SW480 (cell line): ENCODE measurements at regions not wholly inside any gene's neighbourhood (a gene's known extent, or its start where the extent isn't known, plus 50 kb on each side); places are given as distances from the start of the nearest gene placed in this dataset.
"Not testable (repeated sequence)": the region's sequence is repeated elsewhere in the genome, so short reads cannot be mapped to it uniquely, and the experiment has no call there.

Experiments used
- DNase-seq: peaks from one replicate; pipeline ENCODE4 v3.0.0-alpha.2; 2016; ENCODE audit warnings: low spot score

DNA sequence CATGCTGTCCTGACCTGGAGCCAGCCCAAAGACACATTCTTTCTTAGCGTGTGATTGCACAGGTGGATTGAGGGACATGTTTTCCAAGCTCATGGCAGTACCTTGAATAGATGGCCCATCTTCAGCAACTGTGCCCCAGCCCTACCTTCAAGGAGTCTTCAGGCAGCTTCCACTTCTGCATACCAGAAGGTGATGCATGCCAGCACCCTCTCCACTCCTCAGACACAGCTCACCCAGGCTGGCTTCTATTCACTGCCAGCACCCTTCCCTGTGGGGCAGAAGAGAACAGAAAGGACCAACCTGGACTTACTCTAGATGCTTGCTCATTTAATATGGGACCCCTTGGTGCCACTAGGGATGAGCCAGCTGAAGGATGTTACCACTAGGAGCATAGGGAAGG lies 466.4 kb upstream of the ISX start:
- DNase-seq = no peak

DNA sequence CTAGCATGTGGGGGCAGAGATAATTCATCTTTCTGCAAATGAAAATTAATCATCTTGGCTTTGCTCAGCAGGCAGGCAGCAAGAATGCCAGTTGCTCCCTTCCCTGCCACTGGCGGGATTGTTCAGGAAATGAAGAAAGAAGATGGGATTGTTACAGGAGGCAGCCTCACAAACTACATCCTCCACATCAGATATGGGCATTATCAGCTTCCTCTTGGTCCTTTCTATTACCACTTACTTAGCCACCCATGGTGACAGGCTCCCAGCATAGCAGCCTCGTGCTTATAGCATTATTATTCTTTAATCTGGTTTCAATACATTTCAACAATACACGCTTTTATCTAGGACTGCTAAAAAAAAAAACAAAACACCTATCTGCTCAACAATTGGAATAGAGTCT lies 461.6 kb upstream of the ISX start:
- DNase-seq = no peak

DNA sequence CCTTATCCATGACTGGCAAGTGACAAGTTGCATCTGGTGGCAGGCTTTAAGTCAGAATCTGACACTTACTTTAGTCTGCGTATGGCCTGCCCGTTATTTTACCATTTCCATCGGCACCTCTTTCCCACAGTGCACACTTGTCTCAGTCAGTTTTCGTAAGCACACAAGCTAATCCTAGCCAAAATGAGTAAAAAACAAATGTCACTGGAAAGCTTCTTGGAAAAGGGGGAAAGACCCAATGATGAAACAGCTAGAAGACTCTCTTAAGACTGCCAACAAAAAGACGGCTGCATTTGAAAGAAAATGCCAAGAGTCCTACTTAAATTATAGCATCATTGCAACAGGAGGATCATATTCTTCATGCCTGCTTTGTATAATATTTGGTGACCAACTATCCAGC lies 457.9 kb upstream of the ISX start:
- no peak for DNase-seq

DNA sequence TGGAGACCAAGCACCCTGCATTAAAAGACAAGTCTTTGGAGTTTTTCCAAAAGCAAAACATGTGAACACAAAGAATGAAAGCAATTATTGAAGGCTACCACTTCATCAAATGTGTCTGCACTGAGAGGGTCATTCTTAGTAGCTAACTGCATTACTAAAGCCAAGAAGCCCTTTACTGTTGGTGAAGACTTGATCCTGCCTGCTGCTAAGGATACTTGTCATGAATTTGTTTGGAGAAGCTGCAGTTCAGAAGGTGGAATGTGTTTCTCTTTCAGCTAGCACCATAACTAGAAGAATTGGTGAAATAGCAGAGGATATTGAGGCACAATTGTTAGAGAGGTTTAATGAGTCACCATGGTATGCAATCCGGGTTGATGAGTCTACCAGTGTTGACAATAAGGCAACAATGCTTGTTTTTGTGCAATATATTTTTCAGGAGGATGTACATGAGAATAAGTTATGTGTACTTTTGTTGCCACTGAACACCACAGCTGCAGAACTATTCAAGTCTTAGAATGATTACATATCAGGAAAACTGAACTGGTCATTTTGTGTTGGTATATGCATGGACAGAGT lies 457.3 kb upstream of the ISX start:
- DNase-seq = no peak

DNA sequence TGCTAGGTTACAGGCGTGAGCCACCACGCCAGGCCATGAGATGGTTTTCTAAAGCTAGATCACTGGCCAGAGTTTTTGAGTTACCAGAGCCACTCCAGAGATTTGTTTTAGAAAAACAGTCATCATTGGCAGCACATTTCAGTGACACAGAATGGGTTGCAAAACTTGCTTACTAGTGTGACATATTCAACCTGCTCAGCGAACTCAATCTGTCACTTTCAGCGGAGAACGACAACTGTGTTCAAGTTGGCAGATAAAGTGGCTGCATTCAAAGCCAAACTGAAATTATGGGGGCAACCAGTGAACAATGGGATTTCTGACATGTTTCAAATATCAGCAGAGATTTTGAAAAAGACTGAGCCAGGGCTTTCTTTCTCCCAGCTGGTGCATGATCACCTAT lies 456.3 kb upstream of the ISX start:
- no peak for DNase-seq

DNA sequence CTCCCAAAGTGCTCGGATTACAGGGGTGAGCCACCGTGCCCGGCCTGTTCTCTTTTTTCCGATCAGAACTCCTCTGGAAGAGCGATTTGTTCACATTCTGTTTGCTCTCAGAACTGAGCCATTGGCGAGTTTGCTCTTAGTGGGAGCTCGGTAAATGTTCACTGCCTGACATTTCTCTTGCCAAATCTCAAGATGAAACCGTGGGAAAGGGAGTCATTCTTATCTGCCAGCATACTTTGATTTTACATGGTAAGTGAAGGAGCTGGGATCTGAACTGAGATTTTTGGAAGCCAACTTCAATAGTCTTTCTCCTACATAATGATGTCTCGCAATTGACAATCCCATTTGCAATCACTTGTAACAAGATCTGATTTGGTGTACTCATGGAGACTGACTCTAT lies 445.8 kb upstream of the ISX start:
- no peak for DNase-seq

DNA sequence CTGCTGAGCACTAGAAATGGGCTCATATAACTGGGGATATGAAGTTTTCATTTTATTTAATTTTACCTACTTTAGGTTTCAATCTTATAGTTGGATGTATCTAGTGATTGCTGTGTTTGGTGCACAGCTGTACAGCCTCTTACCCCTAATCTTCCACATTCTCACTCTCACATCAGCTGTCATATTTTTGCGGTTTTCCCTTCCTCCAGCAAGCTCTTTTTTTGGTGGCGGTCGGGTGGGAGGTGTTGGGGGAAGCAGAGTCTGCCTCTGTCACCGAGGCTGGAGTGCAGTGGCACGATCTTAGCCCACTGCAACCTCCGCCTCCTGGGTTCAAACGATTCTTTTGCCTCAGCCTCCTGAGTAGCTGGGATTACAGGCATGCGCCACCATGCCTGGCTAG lies 445.1 kb upstream of the ISX start:
- DNase-seq = no peak

DNA sequence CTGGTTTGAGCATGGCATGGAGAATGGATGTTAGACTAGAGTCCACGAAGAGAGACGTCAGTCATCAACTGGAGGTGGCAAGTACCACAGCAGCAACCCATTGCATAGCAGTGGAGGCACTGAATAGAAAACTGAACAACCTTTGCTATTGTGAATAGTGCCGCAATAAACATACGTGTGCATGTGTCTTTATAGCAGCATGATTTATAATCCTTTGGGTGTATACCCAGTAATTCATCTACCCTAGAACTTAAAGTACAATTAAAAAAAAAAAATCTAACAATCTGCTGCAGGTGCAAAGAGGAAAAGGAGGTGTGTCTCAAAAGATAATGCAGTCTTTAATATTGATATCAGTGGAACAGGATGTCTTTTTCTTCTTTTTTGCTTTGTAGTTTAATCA lies 443.4 kb upstream of the ISX start:
- DNase-seq = no peak

DNA sequence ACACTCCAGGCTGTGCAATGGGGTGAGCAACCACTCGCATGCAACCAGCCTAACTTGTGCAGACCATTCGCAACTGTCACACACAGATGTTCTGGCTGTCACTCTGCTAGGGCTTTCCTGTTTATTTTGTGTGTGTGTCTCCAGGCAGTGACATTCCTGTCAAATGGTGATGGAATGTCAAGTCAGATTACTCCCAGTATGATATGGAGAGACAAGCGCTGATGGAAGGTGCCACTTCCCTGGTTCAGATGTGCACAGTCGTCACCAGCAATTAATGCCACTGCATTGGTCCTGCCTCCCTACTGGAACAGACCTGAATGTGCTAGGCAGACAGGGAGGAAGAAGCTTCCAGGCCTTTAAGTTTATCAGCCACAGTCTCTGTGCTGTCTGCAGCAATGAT lies 442.4 kb upstream of the ISX start:
- no peak for DNase-seq

DNA sequence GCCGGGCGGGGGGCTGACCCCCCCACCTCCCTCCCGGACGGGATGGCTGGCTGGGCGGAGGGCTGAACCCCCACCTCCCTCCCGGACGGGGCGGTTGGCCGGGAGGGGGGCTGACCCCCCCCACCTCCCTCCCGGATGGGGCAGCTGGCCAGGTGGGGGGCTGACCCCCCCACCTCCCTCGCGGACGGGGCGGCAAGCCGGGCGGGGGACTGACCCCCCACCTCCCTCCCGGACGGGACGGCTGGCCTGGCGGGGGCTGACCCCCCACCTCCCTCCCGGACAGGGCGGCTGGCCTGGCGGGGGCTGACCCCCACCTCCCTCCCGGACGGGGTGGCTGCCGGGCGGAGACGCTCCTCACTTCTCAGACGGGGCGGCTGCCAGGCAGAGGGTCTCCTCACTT lies 440.1 kb upstream of the ISX start:
- DNase-seq = not testable (repeated sequence)

DNA sequence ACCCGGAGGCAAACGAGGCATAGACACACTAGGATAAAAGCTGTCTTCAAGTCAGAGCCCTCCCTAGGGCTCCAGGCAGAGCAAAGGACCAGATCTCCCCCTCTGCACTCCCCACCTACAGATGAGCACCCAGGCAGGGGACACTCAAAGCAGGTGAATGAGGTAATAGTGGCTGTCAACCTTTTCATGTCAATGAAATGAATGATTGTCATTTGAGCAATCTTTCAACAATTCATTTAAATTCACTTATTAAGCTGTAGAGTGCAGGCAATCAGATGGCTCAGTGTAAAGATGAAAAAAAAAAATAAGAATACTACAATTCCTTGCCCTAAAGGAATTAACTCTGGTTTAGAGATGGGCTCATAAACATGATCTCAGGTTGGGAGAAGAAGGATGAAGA lies 427.8 kb upstream of the ISX start:
- no peak for DNase-seq

DNA sequence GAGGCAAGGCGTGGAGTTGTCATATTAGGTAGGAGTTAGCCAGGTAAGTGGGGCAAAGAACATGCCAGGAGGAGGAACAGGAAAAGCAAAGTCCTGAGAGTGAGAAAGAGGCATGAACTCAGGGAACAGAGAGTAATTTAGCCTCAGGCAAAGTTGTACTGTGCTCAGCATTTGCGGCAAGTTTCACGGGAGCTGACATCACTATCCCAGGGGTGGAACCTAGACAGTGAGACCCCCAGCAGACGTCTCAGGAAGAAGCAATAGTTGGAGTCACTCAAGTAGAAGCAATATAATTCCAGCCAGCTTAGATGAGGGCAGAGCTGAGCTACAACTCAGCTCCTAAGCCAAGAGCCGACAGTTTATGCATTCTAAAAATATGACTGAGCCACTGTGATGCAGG lies 426.0 kb upstream of the ISX start:
- no peak for DNase-seq

DNA sequence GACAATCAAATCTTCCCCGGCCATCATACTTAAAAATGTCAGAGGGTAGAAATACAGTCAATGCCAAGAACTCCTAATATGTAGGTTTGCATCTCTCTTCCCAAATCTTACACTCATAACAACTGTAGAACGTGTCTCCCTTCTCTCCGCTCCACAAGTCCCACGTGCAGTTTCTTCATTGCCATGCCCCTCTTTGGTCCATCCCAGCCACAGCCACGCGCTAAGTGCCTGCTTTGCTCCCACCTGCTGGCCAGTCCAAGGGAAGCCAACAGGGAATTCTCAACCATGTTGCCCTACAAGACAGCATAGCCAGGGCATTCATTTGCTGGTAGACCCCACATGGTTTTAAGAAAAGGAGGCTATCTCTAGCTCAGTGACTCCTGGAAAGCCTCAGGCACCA lies 420.6 kb upstream of the ISX start:
- no peak for DNase-seq

DNA sequence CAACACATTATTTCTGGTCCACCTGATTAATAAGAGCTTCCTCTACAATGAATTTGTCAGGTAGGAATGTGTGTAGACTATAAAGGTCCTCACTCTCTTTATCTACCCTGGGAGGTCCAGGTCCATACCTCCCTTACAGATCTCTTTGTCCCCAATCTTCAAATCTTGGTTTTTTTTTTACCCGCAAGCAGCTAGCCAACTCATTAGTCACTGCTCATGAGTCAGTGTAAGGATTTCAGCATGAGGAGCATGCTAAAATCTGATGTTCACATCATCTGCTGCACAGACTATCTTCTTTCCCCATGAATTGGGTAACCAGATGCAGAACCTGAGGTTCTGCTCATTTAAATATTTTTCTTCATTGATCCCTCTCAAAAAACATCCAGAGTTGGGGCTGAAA lies 397.0 kb upstream of the ISX start:
- no peak for DNase-seq

DNA sequence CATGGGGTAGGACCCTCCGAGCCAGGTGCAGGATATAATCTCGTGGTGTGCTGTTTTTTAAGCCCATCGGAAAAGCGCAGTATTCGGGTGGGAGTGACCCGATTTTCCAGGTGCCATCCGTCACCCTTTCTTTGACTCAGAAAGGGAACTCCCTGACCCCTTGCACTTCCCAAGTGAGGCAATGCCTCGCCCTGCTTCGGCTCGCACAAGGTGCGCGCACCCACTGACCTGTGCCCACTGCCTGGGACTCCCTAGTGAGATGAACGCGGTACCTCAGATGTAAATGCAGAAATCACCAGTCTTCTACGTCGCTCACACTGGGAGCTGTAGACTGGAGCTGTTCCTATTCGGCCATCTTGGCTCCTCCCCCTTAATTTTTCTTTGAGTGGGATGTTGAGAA lies 382.9 kb upstream of the ISX start:
- peak; percentile 2 for DNase-seq

DNA sequence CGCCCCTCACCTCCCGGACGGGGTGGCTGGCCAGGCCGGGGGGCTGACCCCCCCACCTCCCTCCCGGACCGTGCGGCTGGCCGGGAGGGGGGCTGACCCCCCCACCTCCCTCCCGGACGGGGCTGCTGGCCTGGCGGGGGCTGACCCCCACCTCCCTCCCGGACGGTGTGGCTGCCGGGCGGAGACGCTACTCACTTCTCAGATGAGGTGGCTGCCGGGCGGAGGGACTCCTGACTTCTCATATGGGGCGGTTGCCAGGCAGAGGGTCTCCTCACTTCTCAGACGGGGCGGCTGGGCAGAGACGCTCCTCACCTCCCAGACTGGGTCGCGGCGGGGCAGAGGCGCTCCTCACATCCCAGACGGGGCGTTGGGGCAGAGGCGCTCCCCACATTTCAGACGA lies 381.7 kb upstream of the ISX start:
- DNase-seq = not testable (repeated sequence)

DNA sequence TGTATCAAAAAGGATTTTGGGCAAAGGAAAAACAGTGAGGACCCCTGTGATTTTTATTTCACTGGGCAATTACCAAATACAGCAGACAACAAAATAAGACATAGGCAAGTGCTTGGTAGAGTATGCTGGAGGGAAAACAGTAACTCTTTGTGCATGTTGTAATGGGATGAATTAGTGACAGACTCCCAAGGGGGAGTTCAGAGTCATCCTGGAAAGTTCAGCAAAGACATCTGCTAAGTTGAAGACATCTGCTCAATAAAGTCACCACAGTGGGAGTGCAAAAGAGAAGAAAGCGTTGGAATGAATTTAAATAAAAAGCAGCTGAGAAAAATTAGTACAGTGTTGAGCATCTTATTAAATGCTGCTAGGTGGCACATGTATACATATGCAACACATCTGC lies 378.8 kb upstream of the ISX start:
- no peak for DNase-seq

DNA sequence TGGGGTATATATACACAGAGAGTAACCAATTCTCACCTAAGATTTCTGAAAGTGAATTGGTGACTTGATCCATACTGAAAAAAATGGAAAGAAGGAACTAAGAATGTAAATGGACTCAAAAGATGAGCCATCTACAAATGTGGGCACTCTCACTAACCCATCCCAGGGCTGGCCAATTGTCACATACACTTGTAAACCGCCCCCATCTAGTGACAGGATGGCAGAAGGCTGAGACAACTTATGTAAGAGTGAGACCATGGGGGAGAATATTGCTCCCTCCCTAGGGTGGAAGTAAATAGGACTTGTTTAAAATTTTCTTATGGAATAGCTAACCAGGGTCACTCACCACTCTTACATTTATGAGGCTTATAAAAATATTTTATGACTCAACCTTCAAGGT lies 377.1 kb upstream of the ISX start:
- no peak for DNase-seq

DNA sequence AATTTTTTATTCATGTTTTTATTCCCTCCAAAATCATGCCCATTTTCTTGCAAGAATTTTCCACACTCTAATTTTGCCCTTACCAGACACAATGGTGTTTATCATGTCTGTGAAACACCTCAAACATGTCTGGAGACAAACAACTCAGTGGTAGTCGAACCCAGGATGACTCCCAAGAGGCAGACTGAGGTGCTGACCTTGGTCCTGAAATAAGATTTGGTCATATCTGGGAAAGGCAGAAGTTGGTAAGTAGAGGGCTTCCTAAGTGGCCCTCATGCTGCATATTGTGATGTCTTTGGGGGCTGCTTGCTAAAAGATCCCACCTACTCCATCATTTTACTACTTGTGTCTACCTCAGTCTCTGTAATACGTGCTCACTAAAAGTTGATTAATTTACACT lies 369.4 kb upstream of the ISX start:
- DNase-seq = no peak

DNA sequence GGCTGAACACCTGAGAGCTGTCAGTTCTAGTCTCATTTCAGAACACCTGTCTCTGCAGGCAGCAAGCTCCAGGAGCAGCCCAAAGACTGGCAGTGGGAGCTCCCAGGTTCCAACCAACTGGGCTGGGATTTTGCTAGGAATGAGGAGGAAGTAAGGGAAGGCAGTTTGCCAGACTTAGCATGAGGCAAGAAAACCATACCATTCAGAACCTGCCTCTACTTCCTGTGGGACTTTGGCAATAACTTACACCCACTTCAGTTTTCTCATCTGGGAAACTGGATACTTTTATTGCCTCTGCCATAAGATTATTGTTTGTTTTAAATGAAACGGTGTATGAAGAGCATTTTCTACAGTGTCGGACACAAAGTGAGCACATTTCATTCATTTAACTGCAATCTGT lies 363.7 kb upstream of the ISX start:
- DNase-seq = no peak

DNA sequence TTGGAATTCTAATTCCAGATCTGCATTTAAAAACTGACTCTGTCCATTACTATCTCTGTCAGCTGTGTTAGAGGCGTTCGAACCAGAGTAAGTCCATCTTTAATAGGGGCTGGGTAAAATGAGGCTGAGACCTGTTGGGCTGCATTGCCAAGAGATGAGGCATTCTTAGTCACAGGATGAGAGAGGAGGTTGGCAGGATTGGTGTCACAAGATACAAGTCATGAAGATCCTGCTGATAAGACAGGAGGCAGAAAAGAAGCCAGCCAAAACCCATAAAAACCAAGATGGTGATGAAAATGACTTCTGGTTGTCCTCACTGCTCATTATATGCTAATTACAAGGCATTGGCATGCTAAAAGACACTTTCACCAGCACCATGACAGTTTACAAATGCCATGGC lies 356.3 kb upstream of the ISX start:
- DNase-seq = no peak

DNA sequence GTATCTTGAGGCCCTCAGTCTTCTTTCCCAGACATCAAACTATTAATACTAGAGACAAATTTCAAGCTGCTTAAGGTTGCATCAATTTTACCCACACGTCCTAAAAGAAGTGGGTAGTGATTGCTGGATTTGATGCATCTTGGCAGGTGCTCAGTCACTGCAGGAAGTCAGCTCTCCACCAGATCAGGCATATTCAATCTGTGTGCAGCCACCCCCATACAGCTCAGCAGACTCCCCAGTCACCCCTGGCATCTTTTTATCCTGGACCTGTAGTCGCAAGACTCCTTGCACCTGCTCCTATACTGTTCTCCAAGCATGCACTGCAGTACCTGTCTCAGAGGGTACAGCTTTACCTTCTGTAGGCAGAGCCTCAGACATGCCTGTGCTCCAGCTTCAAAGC lies 343.1 kb upstream of the ISX start:
- DNase-seq = no peak

DNA sequence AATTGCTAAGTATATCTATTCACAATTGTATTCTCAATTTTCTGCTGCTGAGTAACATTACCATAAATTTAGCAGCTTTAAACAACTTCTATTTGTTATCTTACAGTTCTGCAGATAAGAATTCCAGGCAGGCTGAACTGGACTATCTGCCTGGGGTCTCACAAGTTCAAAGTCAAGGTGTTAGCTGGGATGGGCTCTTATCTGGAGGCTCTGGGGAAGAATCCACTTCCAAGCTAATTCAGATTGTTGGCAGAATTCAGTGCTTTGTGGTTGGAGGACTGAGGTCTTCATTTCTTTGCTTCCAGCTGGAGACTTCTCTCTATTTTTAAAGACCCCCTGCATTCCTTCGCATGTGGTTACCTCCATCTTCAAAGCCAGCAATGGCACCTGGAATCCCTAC lies 329.9 kb upstream of the ISX start:
- no peak for DNase-seq

DNA sequence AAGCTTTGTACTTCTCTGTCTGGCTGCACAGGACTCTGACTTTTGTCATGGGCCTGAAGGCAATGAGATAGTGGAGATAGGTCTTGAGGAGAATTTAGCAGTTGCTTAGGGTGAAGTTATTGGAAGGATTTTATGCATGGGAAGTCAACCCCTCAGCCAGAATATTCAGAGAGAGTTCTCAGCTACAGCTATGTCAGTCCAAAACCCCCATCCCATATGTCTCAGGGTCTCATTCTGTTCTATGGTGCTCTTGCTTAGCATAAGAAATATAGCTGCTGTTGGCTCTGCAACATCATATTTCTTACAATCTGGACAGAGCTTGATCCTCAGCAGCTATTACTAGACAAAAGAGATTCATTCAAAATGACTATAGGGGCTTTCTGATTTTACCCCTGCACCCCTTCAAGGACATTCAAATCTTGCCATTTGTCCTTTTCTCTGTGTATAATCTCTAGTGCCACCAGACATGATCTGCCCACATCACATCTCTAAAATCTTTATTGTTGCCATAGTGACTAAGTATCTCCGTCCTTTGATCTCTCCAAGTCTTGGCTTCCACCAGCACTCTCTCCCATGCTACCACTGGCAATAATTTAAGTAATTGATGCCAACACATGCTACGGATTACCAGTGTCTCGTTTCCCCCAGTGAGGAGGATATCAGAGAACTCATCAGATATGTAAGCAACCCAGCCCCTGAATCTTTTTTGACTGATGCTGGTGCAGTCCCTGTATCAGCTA lies 327.1 kb upstream of the ISX start:
- DNase-seq = no peak
